WTC11 (cell line): ENCODE measurements at regions not wholly inside any gene's neighbourhood (a gene's known extent, or its start where the extent isn't known, plus 50 kb on each side); places are given as distances from the start of the nearest gene placed in this dataset.

ENCODE experiments used
- JUN ChIP-seq: sonication (generic); formaldehyde crosslinking; IDR thresholded peaks from 2 replicates; pipeline ENCODE4 v1.8.0; 2023; ENCODE audit warnings: mild to moderate bottlenecking, missing genetic modification reagents
- ZNF317 ChIP-seq: sonication (generic); formaldehyde crosslinking; IDR thresholded peaks from 2 replicates; pipeline ENCODE4 v1.8.1; 2023; ENCODE audit warnings: low read depth, mild to moderate bottlenecking, moderate library complexity, missing genetic modification reagents, borderline replicate concordance

DNA sequence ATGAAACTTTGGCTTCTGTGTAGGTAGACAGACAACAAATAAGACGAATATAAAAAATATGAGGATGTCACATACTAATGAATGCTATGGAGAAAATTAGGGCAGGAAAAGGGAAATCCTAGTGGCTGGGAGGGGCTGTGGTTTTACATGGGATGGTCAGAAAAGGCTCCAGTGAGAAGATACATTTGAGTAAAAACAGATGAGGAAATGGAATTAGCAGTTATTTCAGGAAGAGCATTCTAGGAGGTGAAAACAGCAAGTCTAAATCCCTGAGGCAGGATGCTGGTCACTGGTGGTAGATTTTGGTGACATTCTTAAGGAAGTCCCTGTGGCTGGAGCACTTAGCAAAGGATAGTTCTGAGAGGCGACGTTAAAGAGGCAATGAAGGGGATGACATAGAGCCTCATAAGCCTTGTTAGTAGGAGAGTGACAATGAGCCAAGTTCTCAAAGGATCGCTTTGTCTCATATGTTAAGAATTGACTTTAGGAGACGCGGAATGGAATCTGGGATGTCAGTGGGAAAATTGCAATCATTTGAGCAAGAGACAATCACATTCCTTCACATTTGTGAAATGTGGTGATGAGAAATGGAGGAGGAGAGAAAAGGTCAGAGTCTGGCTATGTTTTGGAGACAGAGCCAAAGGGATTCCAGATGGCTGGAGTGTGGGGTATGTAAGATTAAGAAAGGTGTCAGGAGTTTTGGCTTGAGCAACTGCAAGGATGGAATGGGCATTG lies 384.7 kb upstream of the FZD8 start:
- no peak for TF ChIP-seq JUN
- no peak for TF ChIP-seq ZNF317 (CRISPR knock-in tag)
